Keratinocyte (primary cell): ENCODE measurements at regions not wholly inside any gene's neighbourhood (a gene's known extent, or its start where the extent isn't known, plus 50 kb on each side); places are given as distances from the start of the nearest gene placed in this dataset.

Experiments used
- DNase-seq: peaks from one replicate; pipeline ENCODE4 v3.0.0-alpha.2; 2011; ENCODE audit warnings: low read depth, missing footprints, low spot score
- FAIRE-seq: peaks from 2 replicates; lab custom pipeline; 2011; peaks lifted over from hg19 to GRCh38; lab: Jason Lieb, UNC
- H2AFZ ChIP-seq: 2 replicates; pipeline ENCODE4 v1.6.0; 2012; ENCODE audit warnings: low read length, control low read depth, inconsistent platforms; ENCODE audit not compliant: control insufficient read depth
- H3K27ac ChIP-seq: 2 replicates; pipeline ENCODE4 v1.5.1; 2011; ENCODE audit warnings: low read length; ENCODE audit not compliant: control insufficient read depth, insufficient read depth
- H3K27me3 ChIP-seq: 3 replicates; pipeline ENCODE4 v1.6.0; 2011; ENCODE audit warnings: low read length; ENCODE audit not compliant: control insufficient read depth, insufficient read depth; ENCODE audit errors: extremely low read depth
- H3K36me3 ChIP-seq, 2 experiments: 2 replicates in 1 of 2; 3 replicates in 1 of 2; pipeline ENCODE4 v1.5.1; 2011; ENCODE audit warnings: low read length in 2 of 2, mild to moderate bottlenecking in 1 of 2; ENCODE audit not compliant: control insufficient read depth in 2 of 2, insufficient read depth in 2 of 2; ENCODE audit errors: extremely low read depth in 1 of 2
- H3K4me1 ChIP-seq: 3 replicates; pipeline ENCODE4 v1.5.1; 2011; ENCODE audit warnings: low read length; ENCODE audit not compliant: control insufficient read depth, insufficient read depth; ENCODE audit errors: extremely low read depth
- H3K4me2 ChIP-seq: 3 replicates; pipeline ENCODE4 v1.6.0; 2011; ENCODE audit warnings: low read depth, low read length; ENCODE audit not compliant: control insufficient read depth, insufficient read depth; ENCODE audit errors: extremely low read depth
- H3K4me3 ChIP-seq, 3 experiments: fragments of 200-600 bp in 1 of 3; sonication (generic) in 1 of 3; 2 replicates in 2 of 3; 3 replicates in 1 of 3; pipeline ENCODE4 v1.5.1; 2011 to 2016; ENCODE audit warnings: low read length in 3 of 3, mild to moderate bottlenecking in 3 of 3, control low read depth in 2 of 3, inconsistent platforms in 1 of 3, low read depth in 1 of 3, mixed read lengths in 1 of 3, mixed run types in 1 of 3, moderate library complexity in 1 of 3; ENCODE audit not compliant: control insufficient read depth in 2 of 3, insufficient read depth in 2 of 3; ENCODE audit errors: extremely low read depth in 1 of 3
- H3K79me2 ChIP-seq: 2 replicates; pipeline ENCODE4 v1.6.0; 2012; ENCODE audit warnings: low read length; ENCODE audit not compliant: control insufficient read depth, insufficient read depth
- H3K9ac ChIP-seq: 3 replicates; pipeline ENCODE4 v1.6.0; 2011; ENCODE audit warnings: low read length; ENCODE audit not compliant: control insufficient read depth, insufficient read depth; ENCODE audit errors: extremely low read depth
- H3K9me1 ChIP-seq: 3 replicates; pipeline ENCODE4 v1.6.0; 2011; ENCODE audit warnings: low read length; ENCODE audit not compliant: control insufficient read depth, insufficient read depth; ENCODE audit errors: extremely low read depth
- H3K9me3 ChIP-seq: 2 replicates; pipeline ENCODE4 v1.5.1; 2012; ENCODE audit warnings: low read depth, low read length; ENCODE audit not compliant: control insufficient read depth
- H4K20me1 ChIP-seq: 3 replicates; pipeline ENCODE4 v1.6.0; 2011; ENCODE audit warnings: low read length; ENCODE audit not compliant: control insufficient read depth, insufficient read depth; ENCODE audit errors: extremely low read depth
- CTCF ChIP-seq, 3 experiments: IDR thresholded peaks in 1 of 3; conservative IDR thresholded peaks in 1 of 3; optimal IDR thresholded peaks in 1 of 3; 2 replicates in 2 of 3; 3 replicates in 1 of 3; pipeline versions ENCODE3 to v1.5.1; 2011; ENCODE audit warnings: low read length in 3 of 3, mild to moderate bottlenecking in 3 of 3, moderate library complexity in 2 of 3, control low read depth in 1 of 3, inconsistent platforms in 1 of 3; ENCODE audit not compliant: insufficient read depth in 2 of 3; ENCODE audit errors: extremely low read depth in 1 of 3
- EZH2 ChIP-seq: IDR thresholded peaks from one replicate; pipeline ENCODE4 v1.6.1; 2012; ENCODE audit warnings: inconsistent platforms, mild to moderate bottlenecking, low read length, moderate library complexity
- dilution Hi-C: fragments of 300-500 bp; cut with MboI; formaldehyde crosslinking; loops from one replicate; pipeline ENCODE4 v1.7.0; 2020; ENCODE audit warnings: low sequenced_read_pairs; ENCODE audit not compliant: extremely low pct_ligation_motif_present

GRCh38 chr3:135758961-135759360, 206.6 kb upstream of the PPP2R3A start:
- dilution Hi-C loops, result no loop called here
- TF ChIP-seq CTCF (optimal IDR thresholded peaks at IDR 0.05 in 1 of 3, IDR thresholded peaks at IDR 0.05 in 1 of 3, conservative IDR thresholded peaks at IDR 0.05 in 1 of 3; ENCODE audit: extremely low read depth in 1 of 3, insufficient read depth in 2 of 3, low read length in 3 of 3), result no peak
- TF ChIP-seq EZH2, result no peak
- H3K79me2 ChIP-seq, result no peaks in the 10 kb centered on the region
- H4K20me1 ChIP-seq, result no peaks in the 10 kb centered on the region
- no peaks in the 10 kb centered on the region for H3K4me1 ChIP-seq
- DNase-seq, result no peak
- H3K9ac ChIP-seq, result no peak overlapping the region
- no peak overlapping the region for H3K4me3 ChIP-seq
- no peak overlapping the region for H3K4me2 ChIP-seq
- no peaks in the 10 kb centered on the region for H3K9me3 ChIP-seq
- no peaks in the 10 kb centered on the region for H3K36me3 ChIP-seq
- no peaks in the 10 kb centered on the region for H3K9me1 ChIP-seq
- no peak overlapping the region for H2AFZ ChIP-seq
- H3K27me3 ChIP-seq, result no peaks in the 10 kb centered on the region
- H3K27ac ChIP-seq, result no peak overlapping the region
- no peak for FAIRE-seq

GRCh38 chr3:135759651-135760050, 205.9 kb upstream of the PPP2R3A start:
- H3K4me3 ChIP-seq, result no peak overlapping the region
- H3K27ac ChIP-seq, result no peak overlapping the region
- no peak for FAIRE-seq
- H3K79me2 ChIP-seq, result no peaks in the 10 kb centered on the region
- no peak overlapping the region for H3K9ac ChIP-seq
- no peaks in the 10 kb centered on the region for H3K36me3 ChIP-seq
- no peaks in the 10 kb centered on the region for H3K4me1 ChIP-seq
- dilution Hi-C loops, result no loop called here
- H3K4me2 ChIP-seq, result no peak overlapping the region
- TF ChIP-seq EZH2 (no peak), CTCF (optimal IDR thresholded peaks at IDR 0.05 in 1 of 3, IDR thresholded peaks at IDR 0.05 in 1 of 3, conservative IDR thresholded peaks at IDR 0.05 in 1 of 3; ENCODE audit: extremely low read depth in 1 of 3, insufficient read depth in 2 of 3, low read length in 3 of 3) (no peak)
- H2AFZ ChIP-seq, result no peak overlapping the region
- no peaks in the 10 kb centered on the region for H3K9me3 ChIP-seq
- no peaks in the 10 kb centered on the region for H4K20me1 ChIP-seq
- no peaks in the 10 kb centered on the region for H3K27me3 ChIP-seq
- no peaks in the 10 kb centered on the region for H3K9me1 ChIP-seq
- no peak for DNase-seq
